Calu3 (cell line): ENCODE measurements at regions not wholly inside any gene's neighbourhood (a gene's known extent, or its start where the extent isn't known, plus 50 kb on each side); places are given as distances from the start of the nearest gene placed in this dataset.
"Not testable (repeated sequence)": the region's sequence is repeated elsewhere in the genome, so short reads cannot be mapped to it uniquely, and the experiment has no call there.

Experiments used
- BruUV-seq: library from RNA; stranded (reverse); fragments of 400-500 nt; replicated peaks from 2 replicates; lab custom pipeline; 2021; lab: Mats Ljungman, UMichigan
- CTCF ChIA-PET: fragments of 300-600 bp; sonication (Branson Sonifier 250); formaldehyde crosslinking; loops from one replicate; lab custom pipeline; 2022; ENCODE audit warnings: antibody characterized with exemption; lab: Charles Lee
- DNase-seq: peaks from one replicate; pipeline ENCODE4 v3.0.0; 2022
- H3K27ac Mint-ChIP-seq: one replicate; pipeline ENCODE4 v1.8.0; 2022; ENCODE audit warnings: mixed read lengths; ENCODE audit not compliant: unreplicated experiment
- H3K27me3 Mint-ChIP-seq: one replicate; pipeline ENCODE4 v1.8.0; 2022; ENCODE audit warnings: mixed read lengths; ENCODE audit not compliant: unreplicated experiment
- H3K36me3 Mint-ChIP-seq: one replicate; pipeline ENCODE4 v1.8.0; 2022; ENCODE audit warnings: mild to moderate bottlenecking, moderate library complexity, mixed read lengths; ENCODE audit not compliant: insufficient read depth, unreplicated experiment
- H3K4me1 Mint-ChIP-seq: one replicate; pipeline ENCODE4 v1.8.0; 2022; ENCODE audit warnings: mild to moderate bottlenecking, low read depth, mixed read lengths; ENCODE audit not compliant: unreplicated experiment
- H3K4me3 Mint-ChIP-seq: one replicate; pipeline ENCODE4 v1.8.0; 2022; ENCODE audit warnings: mild to moderate bottlenecking, low read depth, moderate library complexity, mixed read lengths; ENCODE audit not compliant: unreplicated experiment
- H3K9me3 Mint-ChIP-seq: one replicate; pipeline ENCODE4 v1.8.0; 2022; ENCODE audit warnings: low read depth, mixed read lengths; ENCODE audit not compliant: unreplicated experiment
- CTCF ChIP-seq: fragments of 200-600 bp; IDR thresholded peaks from one replicate; pipeline ENCODE4 v1.8.0; 2022; ENCODE audit warnings: antibody characterized with exemption; ENCODE audit not compliant: unreplicated experiment
- intact Hi-C: fragments of 100-400 bp; cut with micrococcal nuclease; formaldehyde crosslinking; loops from one replicate; pipeline ENCODE4 v1.10.0; 2022; ENCODE audit not compliant: unreplicated experiment

GRCh38 chr16:59614466-59615240 lies 880.5 kb upstream of the GOT2 start:
- H3K4me1 Mint-ChIP-seq = no peaks in the 10 kb centered on the region
- no peaks in the 10 kb centered on the region for H3K36me3 Mint-ChIP-seq
- TF ChIP-seq CTCF = no peak
- no peak overlapping the region for H3K4me3 Mint-ChIP-seq
- H3K27me3 Mint-ChIP-seq = no peaks in the 10 kb centered on the region
- intact Hi-C loops = no loop called here
- CTCF ChIA-PET = no interaction called here
- no TSS peak for BruUV-seq
- no peak overlapping the region for H3K27ac Mint-ChIP-seq
- peaks cover 10% of the 10 kb centered on the region for H3K9me3 Mint-ChIP-seq
- DNase-seq = no peak

DNA sequence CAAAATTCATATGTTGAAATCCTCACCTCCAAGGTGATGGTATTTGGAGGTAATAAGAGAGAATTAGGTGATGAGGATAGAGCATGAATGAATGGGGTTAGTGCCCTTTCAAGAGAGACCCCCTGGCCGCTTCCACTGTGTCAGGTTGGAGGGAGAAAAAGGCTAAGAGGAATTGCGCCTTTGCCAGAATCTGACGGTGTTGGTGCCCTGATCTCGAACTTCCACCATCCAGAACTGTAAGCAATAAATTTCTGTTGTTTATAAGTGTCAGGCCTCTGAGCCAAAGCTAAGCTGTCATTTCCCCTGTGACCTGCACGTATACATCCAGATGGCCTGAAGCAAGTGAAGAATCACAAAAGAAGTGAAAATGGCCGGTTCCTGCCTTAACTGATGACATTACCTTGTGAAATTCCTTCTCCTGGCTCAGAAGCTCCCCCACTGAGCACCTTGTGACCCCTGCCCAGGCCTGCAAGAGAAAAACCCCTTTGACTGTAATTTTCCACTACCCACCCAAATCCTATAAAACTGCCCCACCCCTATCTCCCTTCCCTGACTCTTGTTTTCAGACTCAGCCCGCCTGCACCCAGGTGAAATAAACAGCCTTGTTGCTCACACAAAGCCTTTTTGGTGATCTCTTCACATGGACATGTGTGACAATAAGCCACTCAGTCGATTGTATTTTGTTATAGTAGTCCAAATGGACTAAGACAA lies 878.9 kb upstream of the GOT2 start:
- BruUV-seq, CTCF ChIA-PET, H3K4me3 Mint-ChIP-seq, DNase-seq, intact Hi-C loops, H3K27me3 Mint-ChIP-seq, H3K36me3 Mint-ChIP-seq, H3K27ac Mint-ChIP-seq, H3K4me1 Mint-ChIP-seq: not testable (repeated sequence)
- peaks cover 10% of the 10 kb centered on the region for H3K9me3 Mint-ChIP-seq

DNA sequence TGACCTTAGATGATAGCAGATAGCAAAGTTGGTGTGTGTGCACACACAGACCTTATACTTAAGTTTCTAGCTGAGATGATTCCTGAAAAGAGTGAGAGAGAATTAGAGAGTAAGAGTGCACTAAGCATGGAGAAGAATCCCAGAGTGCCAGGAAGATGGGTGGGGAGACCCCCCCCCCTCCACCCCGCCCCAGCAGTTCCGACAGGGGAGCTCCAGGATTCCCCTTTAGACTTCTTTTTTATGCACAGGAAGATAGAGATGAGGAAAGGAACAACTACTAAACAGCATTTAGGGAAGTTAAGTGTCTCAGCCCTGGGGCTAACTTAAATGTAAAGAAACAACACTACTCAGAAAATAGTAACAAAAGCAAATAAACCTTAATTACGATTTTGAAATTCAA lies 878.0 kb upstream of the GOT2 start:
- no peak overlapping the region for H3K4me3 Mint-ChIP-seq
- H3K27me3 Mint-ChIP-seq = no peaks in the 10 kb centered on the region
- no peak for TF ChIP-seq CTCF
- CTCF ChIA-PET = interaction anchor here (0.6 kb wide), 1 partner anchor 1117 kb away, joined by 4 read pairs; no protein-coding TSS in a partner anchor
- no peaks in the 10 kb centered on the region for H3K4me1 Mint-ChIP-seq
- intact Hi-C loops = no loop called here
- H3K27ac Mint-ChIP-seq = no peak overlapping the region
- no peaks in the 10 kb centered on the region for H3K36me3 Mint-ChIP-seq
- H3K9me3 Mint-ChIP-seq = peaks cover 13% of the 10 kb centered on the region
- no TSS peak for BruUV-seq
- DNase-seq = no peak

GRCh38 chr16:59611556-59611955 lies 877.4 kb upstream of the GOT2 start:
- no peaks in the 10 kb centered on the region for H3K4me1 Mint-ChIP-seq
- no peak for TF ChIP-seq CTCF
- intact Hi-C loops = no loop called here
- BruUV-seq = no TSS peak
- no peaks in the 10 kb centered on the region for H3K27me3 Mint-ChIP-seq
- CTCF ChIA-PET = no interaction called here
- H3K4me3 Mint-ChIP-seq = no peak overlapping the region
- H3K9me3 Mint-ChIP-seq = peaks cover 17% of the 10 kb centered on the region
- H3K36me3 Mint-ChIP-seq = no peaks in the 10 kb centered on the region
- DNase-seq = no peak
- no peak overlapping the region for H3K27ac Mint-ChIP-seq
